ENCODE measurements at regions not wholly inside any gene's neighbourhood (a gene's known extent, or its start where the extent isn't known, plus 50 kb on each side); places are given as distances from the start of the nearest gene placed in this dataset.

GRCh38 chr2:145723872-145724271 is 1204.0 kb upstream of the ZEB2 start:
- DNase-seq (no peak), ATAC-seq (no peak)
- H3K27me3 Mint-ChIP-seq, result no peaks in the 10 kb centered on the region
- H3K4me1 Mint-ChIP-seq, result no peaks in the 10 kb centered on the region
- no peaks in the 10 kb centered on the region for H3K9me3 ChIP-seq (ENCODE audit: control insufficient read depth, low read length, poor library complexity, severe bottlenecking)
- no peak overlapping the region for H3K4me3 Mint-ChIP-seq
- H3K27ac Mint-ChIP-seq, result no peak overlapping the region
- no peaks in the 10 kb centered on the region for H3K36me3 Mint-ChIP-seq (ENCODE audit: low read depth)

- Mint-ChIP-seq H3K36me3 (ENCODE audit: low read depth) (no peaks in the 10 kb centered on the region), H3K27me3 (no peaks in the 10 kb centered on the region), H3K4me3 (no peak overlapping the region), H3K27ac (no peak overlapping the region), H3K4me1 (no peaks in the 10 kb centered on the region)
- no peaks in the 10 kb centered on the region for H3K9me3 ChIP-seq (ENCODE audit: control insufficient read depth, low read length, poor library complexity, severe bottlenecking)
- ATAC-seq (no peak), DNase-seq (no peak)
Measured at GRCh38 chr2:145721681-145722080, 1201.8 kb upstream of the ZEB2 start.

- no peak for ATAC-seq
- no peaks in the 10 kb centered on the region for H3K27me3 Mint-ChIP-seq
Measured at GRCh38 chr2:145715601-145716000, 1195.7 kb upstream of the ZEB2 start.

GRCh38 chr2:145710303-145710702 is 1190.4 kb upstream of the ZEB2 start:
- DNase-seq, result no peak

More at GRCh38 chr2:145715601-145716000, 1195.7 kb upstream of the ZEB2 start:
- H3K4me1 Mint-ChIP-seq, result no peaks in the 10 kb centered on the region
- DNase-seq, result no peak
- H3K4me3 Mint-ChIP-seq, result no peak overlapping the region
- no peaks in the 10 kb centered on the region for H3K9me3 ChIP-seq (ENCODE audit: control insufficient read depth, low read length, poor library complexity, severe bottlenecking)
- no peaks in the 10 kb centered on the region for H3K36me3 Mint-ChIP-seq (ENCODE audit: low read depth)
- H3K27ac Mint-ChIP-seq, result no peak overlapping the region

GRCh38 chr2:145702305-145702704 is 1182.4 kb upstream of the ZEB2 start:
- no peak overlapping the region for H3K4me3 Mint-ChIP-seq
- H3K27me3 Mint-ChIP-seq, result no peaks in the 10 kb centered on the region
- no peaks in the 10 kb centered on the region for H3K9me3 ChIP-seq (ENCODE audit: control insufficient read depth, low read length, poor library complexity, severe bottlenecking)
- DNase-seq (no peak), ATAC-seq (no peak)
- no peaks in the 10 kb centered on the region for H3K4me1 Mint-ChIP-seq
- H3K27ac Mint-ChIP-seq, result no peak overlapping the region
- no peaks in the 10 kb centered on the region for H3K36me3 Mint-ChIP-seq (ENCODE audit: low read depth)

More at GRCh38 chr2:145710303-145710702, 1190.4 kb upstream of the ZEB2 start:
- no peaks in the 10 kb centered on the region for H3K4me1 Mint-ChIP-seq
- no peak for ATAC-seq
- no peak overlapping the region for H3K4me3 Mint-ChIP-seq
- no peaks in the 10 kb centered on the region for H3K27me3 Mint-ChIP-seq
- H3K36me3 Mint-ChIP-seq (ENCODE audit: low read depth), result no peaks in the 10 kb centered on the region
- no peak overlapping the region for H3K27ac Mint-ChIP-seq
- H3K9me3 ChIP-seq (ENCODE audit: control insufficient read depth, low read length, poor library complexity, severe bottlenecking), result no peaks in the 10 kb centered on the region

- ATAC-seq (peak; percentile 53), DNase-seq (no peak)
- Mint-ChIP-seq H3K36me3 (ENCODE audit: low read depth) (no peaks in the 10 kb centered on the region), H3K4me3 (no peak overlapping the region), H3K27me3 (no peaks in the 10 kb centered on the region), H3K27ac (no peak overlapping the region), H3K4me1 (no peaks in the 10 kb centered on the region)
- no peaks in the 10 kb centered on the region for H3K9me3 ChIP-seq (ENCODE audit: control insufficient read depth, low read length, poor library complexity, severe bottlenecking)
Measured at GRCh38 chr2:145692971-145693478, 1173.1 kb upstream of the ZEB2 start.

- no peak for ATAC-seq
- Mint-ChIP-seq H3K27ac (no peak overlapping the region), H3K36me3 (ENCODE audit: low read depth) (no peaks in the 10 kb centered on the region), H3K27me3 (no peaks in the 10 kb centered on the region), H3K4me1 (no peaks in the 10 kb centered on the region), H3K4me3 (no peak overlapping the region)
- no peaks in the 10 kb centered on the region for H3K9me3 ChIP-seq (ENCODE audit: control insufficient read depth, low read length, poor library complexity, severe bottlenecking)
- DNase-seq, result no peak
Measured at GRCh38 chr2:145691659-145692058, 1171.7 kb upstream of the ZEB2 start.

GRCh38 chr2:145690183-145690778 is 1170.4 kb upstream of the ZEB2 start:
- no peaks in the 10 kb centered on the region for H3K9me3 ChIP-seq (ENCODE audit: control insufficient read depth, low read length, poor library complexity, severe bottlenecking)
- Mint-ChIP-seq H3K27ac (no peak overlapping the region), H3K27me3 (no peaks in the 10 kb centered on the region), H3K36me3 (ENCODE audit: low read depth) (no peaks in the 10 kb centered on the region), H3K4me1 (no peaks in the 10 kb centered on the region), H3K4me3 (no peak overlapping the region)
- no peak for ATAC-seq
- no peak for DNase-seq

- DNase-seq (no peak), ATAC-seq (no peak)
- no peaks in the 10 kb centered on the region for H3K9me3 ChIP-seq (ENCODE audit: control insufficient read depth, low read length, poor library complexity, severe bottlenecking)
- Mint-ChIP-seq H3K36me3 (ENCODE audit: low read depth) (no peaks in the 10 kb centered on the region), H3K4me1 (no peaks in the 10 kb centered on the region), H3K27me3 (no peaks in the 10 kb centered on the region), H3K27ac (no peak overlapping the region), H3K4me3 (no peak overlapping the region)
Measured at GRCh38 chr2:145689277-145689676, 1169.4 kb upstream of the ZEB2 start.

- H3K36me3 Mint-ChIP-seq (ENCODE audit: low read depth), result no peaks in the 10 kb centered on the region
- no peak overlapping the region for H3K27ac Mint-ChIP-seq
- no peak for ATAC-seq
Measured at GRCh38 chr2:145688156-145688555, 1168.2 kb upstream of the ZEB2 start.

GRCh38 chr2:145687442-145688134 is 1167.7 kb upstream of the ZEB2 start:
- DNase-seq (no peak), ATAC-seq (no peak)
- Mint-ChIP-seq H3K4me1 (no peaks in the 10 kb centered on the region), H3K27me3 (no peaks in the 10 kb centered on the region), H3K27ac (no peak overlapping the region), H3K4me3 (no peak overlapping the region), H3K36me3 (ENCODE audit: low read depth) (no peaks in the 10 kb centered on the region)
- no peaks in the 10 kb centered on the region for H3K9me3 ChIP-seq (ENCODE audit: control insufficient read depth, low read length, poor library complexity, severe bottlenecking)

More at GRCh38 chr2:145688156-145688555, 1168.2 kb upstream of the ZEB2 start:
- Mint-ChIP-seq H3K27me3 (no peaks in the 10 kb centered on the region), H3K4me3 (no peak overlapping the region), H3K4me1 (no peaks in the 10 kb centered on the region)
- no peaks in the 10 kb centered on the region for H3K9me3 ChIP-seq (ENCODE audit: control insufficient read depth, low read length, poor library complexity, severe bottlenecking)
- DNase-seq, result no peak

- no peaks in the 10 kb centered on the region for H3K27me3 Mint-ChIP-seq
- DNase-seq, result no peak
- no peak overlapping the region for H3K4me3 Mint-ChIP-seq
Measured at GRCh38 chr2:145685383-145686050, 1165.6 kb upstream of the ZEB2 start.

GRCh38 chr2:145682546-145683157 is 1162.7 kb upstream of the ZEB2 start:
- Mint-ChIP-seq H3K4me1 (no peaks in the 10 kb centered on the region), H3K36me3 (ENCODE audit: low read depth) (no peaks in the 10 kb centered on the region), H3K27ac (no peak overlapping the region), H3K4me3 (no peak overlapping the region), H3K27me3 (no peaks in the 10 kb centered on the region)
- H3K9me3 ChIP-seq (ENCODE audit: control insufficient read depth, low read length, poor library complexity, severe bottlenecking), result no peaks in the 10 kb centered on the region
- ATAC-seq (no peak), DNase-seq (no peak)

More at GRCh38 chr2:145685383-145686050, 1165.6 kb upstream of the ZEB2 start:
- Mint-ChIP-seq H3K27ac (no peak overlapping the region), H3K36me3 (ENCODE audit: low read depth) (no peaks in the 10 kb centered on the region), H3K4me1 (no peaks in the 10 kb centered on the region)
- no peak for ATAC-seq
- no peaks in the 10 kb centered on the region for H3K9me3 ChIP-seq (ENCODE audit: control insufficient read depth, low read length, poor library complexity, severe bottlenecking)
